T-helper 1 cell treated with Interleukin-12 subunit alpha and Interleukin-12 subunit beta and Interleukin-4 antibody, amounts not matched to agents 30 μg/mL and 1 μg/mL, for 36 hours (primary cell): ENCODE measurements at regions not wholly inside any gene's neighbourhood (a gene's known extent, or its start where the extent isn't known, plus 50 kb on each side); places are given as distances from the start of the nearest gene placed in this dataset.

Experiments used
- H3K27ac Mint-ChIP-seq: one replicate; pipeline ENCODE4 v1.8.0; 2021; ENCODE audit warnings: mild to moderate bottlenecking, mixed read lengths
- H3K27me3 Mint-ChIP-seq: one replicate; pipeline ENCODE4 v1.8.0; 2021; ENCODE audit warnings: low read depth, mixed read lengths
- H3K36me3 Mint-ChIP-seq: one replicate; pipeline ENCODE4 v1.8.0; 2021; ENCODE audit warnings: low read depth, mixed read lengths
- H3K4me1 Mint-ChIP-seq: one replicate; pipeline ENCODE4 v1.8.0; 2021; ENCODE audit warnings: low read depth, mixed read lengths
- H3K4me3 Mint-ChIP-seq: one replicate; pipeline ENCODE4 v1.8.0; 2021; ENCODE audit warnings: mild to moderate bottlenecking, moderate library complexity, mixed read lengths
- H3K9me3 Mint-ChIP-seq: one replicate; pipeline ENCODE4 v1.8.0; 2021; ENCODE audit warnings: mixed read lengths

DNA sequence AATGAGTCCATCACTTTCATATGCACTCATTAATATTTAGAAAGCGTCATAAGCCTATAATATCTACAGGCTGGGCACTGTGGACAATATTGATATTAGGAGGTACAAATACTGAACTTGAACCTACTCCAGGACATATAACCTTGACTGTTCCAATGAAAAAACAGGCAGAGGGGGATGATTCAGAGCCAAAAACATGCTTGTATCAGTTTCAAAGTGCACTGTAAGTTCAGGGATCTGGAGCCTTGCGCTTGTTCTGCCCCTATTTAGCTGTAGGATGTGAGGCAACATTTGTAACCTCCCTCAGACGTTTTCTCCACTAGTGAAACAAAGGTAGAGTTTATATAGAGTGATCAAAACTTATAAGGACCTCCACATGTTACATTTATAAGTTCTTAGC, 246.1 kb upstream of the GYPC start:
- Mint-ChIP-seq H3K27ac (no peak overlapping the region), H3K27me3 (peaks cover 11% of the 10 kb centered on the region), H3K9me3 (peaks cover 6% of the 10 kb centered on the region), H3K36me3 (peaks cover 2% of the 10 kb centered on the region), H3K4me3 (no peak overlapping the region), H3K4me1 (peaks cover 8% of the 10 kb centered on the region)

DNA sequence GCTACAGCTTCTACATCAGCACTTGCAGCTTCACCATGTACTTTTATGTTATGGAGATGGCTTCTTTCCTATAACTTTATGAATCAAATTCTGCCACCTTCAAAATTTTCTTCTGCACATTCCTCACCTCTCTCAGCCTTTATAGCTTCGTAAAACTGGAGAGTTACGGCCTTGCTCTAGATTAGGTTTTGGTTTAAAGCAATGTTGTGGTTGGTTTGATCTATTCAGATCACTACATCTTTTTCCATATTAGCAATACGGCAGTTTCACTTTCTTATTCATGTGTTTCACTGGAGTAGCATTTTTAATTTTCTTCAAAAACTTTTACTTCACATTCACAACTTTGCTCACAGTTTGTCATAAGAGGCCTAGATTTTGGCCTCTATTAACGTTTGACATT, 242.9 kb upstream of the GYPC start:
- H3K9me3 Mint-ChIP-seq = peaks cover 9% of the 10 kb centered on the region
- peaks cover 8% of the 10 kb centered on the region for H3K4me1 Mint-ChIP-seq
- peaks cover 2% of the 10 kb centered on the region for H3K36me3 Mint-ChIP-seq
- H3K4me3 Mint-ChIP-seq = no peak overlapping the region
- no peak overlapping the region for H3K27ac Mint-ChIP-seq
- H3K27me3 Mint-ChIP-seq = peaks cover 19% of the 10 kb centered on the region

DNA sequence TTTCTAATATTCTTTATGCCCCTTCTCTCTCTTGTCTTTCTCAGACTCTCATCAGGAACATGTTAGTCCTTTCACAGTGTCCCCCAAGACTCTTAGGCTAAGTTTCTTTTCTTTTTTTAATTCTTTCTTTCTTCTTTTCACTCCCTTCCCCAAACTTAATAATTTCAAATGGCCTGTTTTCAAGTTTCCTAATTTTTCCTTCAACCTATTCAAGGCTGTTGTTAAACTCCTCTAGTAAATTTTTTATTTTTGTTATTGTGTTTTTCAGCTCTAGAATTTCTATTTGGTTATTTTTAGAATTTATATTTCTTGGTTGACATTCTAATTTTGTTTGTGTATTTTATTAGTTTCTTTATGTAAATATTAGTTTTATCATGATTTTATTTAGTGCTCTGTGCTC, 236.6 kb upstream of the GYPC start:
- Mint-ChIP-seq H3K36me3 (no peaks in the 10 kb centered on the region), H3K4me1 (no peaks in the 10 kb centered on the region), H3K4me3 (no peak overlapping the region), H3K9me3 (peaks cover 16% of the 10 kb centered on the region), H3K27ac (no peak overlapping the region), H3K27me3 (peaks cover 8% of the 10 kb centered on the region)

DNA sequence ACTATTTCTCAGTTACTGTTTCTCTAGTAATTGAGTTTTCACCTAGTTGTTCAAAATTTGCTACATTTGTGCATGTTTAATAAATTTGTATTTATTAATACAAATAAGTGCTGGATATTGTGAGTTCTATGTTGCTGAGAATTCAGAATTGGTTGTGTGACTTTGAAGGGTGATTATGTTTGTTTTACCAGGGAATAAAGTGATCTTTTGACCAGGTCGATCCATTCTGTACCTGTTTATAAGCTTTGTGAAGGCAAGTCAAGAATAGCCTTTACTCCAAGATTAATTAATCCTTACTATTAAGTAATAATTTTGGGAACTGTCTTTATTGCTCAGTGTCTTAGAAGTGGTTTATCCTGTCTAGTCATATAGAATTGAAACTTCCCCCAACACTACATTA, 230.0 kb upstream of the GYPC start:
- H3K27me3 Mint-ChIP-seq = peaks cover 3% of the 10 kb centered on the region
- no peak overlapping the region for H3K4me3 Mint-ChIP-seq
- no peaks in the 10 kb centered on the region for H3K4me1 Mint-ChIP-seq
- H3K9me3 Mint-ChIP-seq = peaks cover 3% of the 10 kb centered on the region
- no peak overlapping the region for H3K27ac Mint-ChIP-seq
- no peaks in the 10 kb centered on the region for H3K36me3 Mint-ChIP-seq

DNA sequence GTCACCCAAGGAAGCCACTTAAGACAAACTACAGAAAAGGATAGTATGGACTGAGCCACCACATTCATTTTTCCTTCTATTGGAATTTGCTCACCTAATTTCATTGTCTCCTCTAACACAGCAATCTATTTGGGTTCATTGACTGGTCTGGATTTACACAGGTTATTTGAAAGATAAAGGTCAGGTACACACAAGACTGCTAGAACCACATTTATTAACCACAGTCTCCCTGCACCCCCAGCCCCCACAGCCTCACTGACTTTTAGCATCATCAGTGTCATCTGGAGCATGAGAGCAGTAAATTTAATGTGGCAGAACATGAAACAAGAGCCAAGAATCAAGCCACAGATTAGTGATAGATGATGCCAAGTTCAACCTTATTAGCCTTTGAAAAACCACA, 226.9 kb upstream of the GYPC start:
- Mint-ChIP-seq H3K4me1 (no peaks in the 10 kb centered on the region), H3K9me3 (no peaks in the 10 kb centered on the region), H3K4me3 (no peak overlapping the region), H3K36me3 (no peaks in the 10 kb centered on the region), H3K27me3 (peaks cover 3% of the 10 kb centered on the region), H3K27ac (no peak overlapping the region)

DNA sequence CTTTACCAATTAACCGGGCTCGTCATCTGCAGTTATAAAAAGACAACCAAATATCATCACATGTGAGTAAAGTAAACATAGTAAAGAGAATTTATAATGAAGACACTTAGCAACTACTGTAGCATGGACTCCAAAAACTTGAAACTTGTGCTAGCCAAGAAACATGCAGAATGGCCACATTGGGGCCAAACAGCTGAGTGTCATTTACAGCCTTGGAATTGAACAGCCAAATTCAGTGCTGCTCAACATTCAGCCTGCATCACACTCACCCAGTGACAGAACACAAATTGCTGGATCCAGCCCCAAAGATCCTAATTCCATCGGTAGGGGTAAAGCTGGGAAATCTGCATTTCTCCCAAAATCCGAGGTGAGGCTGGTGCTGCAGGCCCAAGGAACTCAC, 224.8 kb upstream of the GYPC start:
- no peaks in the 10 kb centered on the region for H3K36me3 Mint-ChIP-seq
- H3K27ac Mint-ChIP-seq = no peak overlapping the region
- no peaks in the 10 kb centered on the region for H3K4me1 Mint-ChIP-seq
- no peak overlapping the region for H3K4me3 Mint-ChIP-seq
- H3K27me3 Mint-ChIP-seq = peaks cover 3% of the 10 kb centered on the region
- no peaks in the 10 kb centered on the region for H3K9me3 Mint-ChIP-seq

DNA sequence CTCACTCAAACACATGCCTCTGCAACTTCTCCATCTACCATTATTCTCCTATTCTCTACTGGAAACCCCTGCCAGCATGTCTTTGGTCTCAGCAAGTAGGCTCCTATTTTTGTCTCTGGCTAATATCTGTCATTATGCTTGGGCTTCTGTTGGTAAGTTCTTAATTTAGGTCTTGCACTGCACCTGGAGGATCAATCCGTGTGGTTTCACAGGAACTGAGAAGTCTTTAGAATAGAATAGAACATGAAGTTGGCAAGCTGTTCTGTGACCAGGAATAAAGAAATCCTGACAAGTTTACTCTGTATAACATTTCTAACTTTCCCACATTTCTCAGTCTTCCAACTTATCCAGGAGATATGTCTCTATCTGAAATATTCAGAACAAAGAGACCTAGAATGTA, 219.5 kb upstream of the GYPC start:
- H3K4me3 Mint-ChIP-seq = no peak overlapping the region
- H3K27ac Mint-ChIP-seq = no peak overlapping the region
- no peaks in the 10 kb centered on the region for H3K4me1 Mint-ChIP-seq
- no peaks in the 10 kb centered on the region for H3K36me3 Mint-ChIP-seq
- H3K9me3 Mint-ChIP-seq = no peaks in the 10 kb centered on the region
- no peaks in the 10 kb centered on the region for H3K27me3 Mint-ChIP-seq

DNA sequence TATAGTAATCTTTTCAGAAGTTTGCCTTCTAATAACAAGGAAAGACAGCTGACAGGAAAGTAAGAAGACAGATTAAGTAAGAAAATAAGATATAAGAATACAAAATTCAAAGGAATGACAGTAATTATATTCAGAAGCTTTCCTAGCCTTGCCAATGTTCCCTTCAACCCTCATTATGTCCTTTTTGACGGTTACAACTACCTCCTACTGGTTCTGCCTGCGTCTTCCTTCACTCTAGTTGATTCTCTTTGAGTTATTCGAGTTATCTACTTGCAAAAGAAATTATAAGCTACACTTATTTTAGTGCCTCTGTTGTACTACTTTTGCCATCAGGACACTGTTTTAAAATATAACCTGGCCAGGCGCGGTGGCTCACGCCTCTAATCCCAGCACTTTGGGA, 218.9 kb upstream of the GYPC start:
- no peak overlapping the region for H3K27ac Mint-ChIP-seq
- H3K27me3 Mint-ChIP-seq = no peaks in the 10 kb centered on the region
- no peaks in the 10 kb centered on the region for H3K9me3 Mint-ChIP-seq
- no peak overlapping the region for H3K4me3 Mint-ChIP-seq
- H3K36me3 Mint-ChIP-seq = no peaks in the 10 kb centered on the region
- H3K4me1 Mint-ChIP-seq = no peaks in the 10 kb centered on the region

DNA sequence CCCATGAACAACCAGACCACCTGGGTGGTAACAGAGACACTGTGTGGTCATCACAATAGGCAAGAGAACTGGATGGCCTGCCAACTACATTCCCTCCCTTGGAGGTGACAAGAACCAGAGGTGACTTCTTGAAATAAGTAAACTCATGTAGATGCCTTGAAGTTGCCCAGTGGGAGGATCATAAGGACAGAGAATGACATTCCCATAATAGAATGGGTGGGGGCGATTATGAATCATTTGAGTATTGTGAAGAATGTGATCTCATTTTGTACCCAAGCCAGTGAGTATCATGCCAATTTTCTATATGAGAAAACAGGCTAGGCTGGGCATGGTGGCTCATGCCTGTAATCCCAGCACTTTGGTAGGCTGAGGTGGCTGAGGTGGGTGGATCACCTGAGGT, 211.4 kb upstream of the GYPC start:
- no peak overlapping the region for H3K4me3 Mint-ChIP-seq
- no peaks in the 10 kb centered on the region for H3K36me3 Mint-ChIP-seq
- no peaks in the 10 kb centered on the region for H3K4me1 Mint-ChIP-seq
- no peak overlapping the region for H3K27ac Mint-ChIP-seq
- no peaks in the 10 kb centered on the region for H3K9me3 Mint-ChIP-seq
- peaks cover 3% of the 10 kb centered on the region for H3K27me3 Mint-ChIP-seq

DNA sequence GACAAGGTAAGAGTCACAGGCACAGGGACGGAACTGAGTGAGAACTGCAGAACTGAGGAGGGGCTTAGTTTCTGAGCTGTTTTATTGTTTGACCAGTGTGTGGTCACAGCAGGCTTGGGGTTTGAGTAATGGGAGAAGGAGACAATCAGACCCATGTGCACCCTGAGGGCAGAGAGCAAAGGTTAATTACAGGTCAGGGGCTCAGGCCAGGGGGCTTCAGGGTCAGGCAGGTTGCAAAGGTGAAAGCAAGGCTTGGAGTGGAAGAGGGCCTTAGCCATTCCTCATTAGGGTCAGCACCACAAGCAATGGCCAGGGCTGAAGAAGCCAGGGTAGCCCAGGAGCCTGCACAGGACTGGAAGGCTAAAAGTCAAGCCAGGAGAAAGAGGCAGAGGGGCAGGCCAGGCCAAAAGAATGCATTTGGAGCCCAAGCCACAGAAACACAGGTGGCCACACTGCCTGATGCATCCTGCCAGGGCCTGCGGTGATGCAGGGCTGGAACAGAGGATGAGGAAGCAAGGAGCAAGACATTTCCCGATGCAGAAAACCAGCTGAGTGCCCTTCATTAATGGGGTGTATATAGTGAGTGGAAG, 209.8 kb upstream of the GYPC start:
- Mint-ChIP-seq H3K4me3 (no peak overlapping the region), H3K4me1 (no peaks in the 10 kb centered on the region), H3K27me3 (peaks cover 3% of the 10 kb centered on the region), H3K27ac (no peak overlapping the region), H3K36me3 (no peaks in the 10 kb centered on the region), H3K9me3 (no peaks in the 10 kb centered on the region)

DNA sequence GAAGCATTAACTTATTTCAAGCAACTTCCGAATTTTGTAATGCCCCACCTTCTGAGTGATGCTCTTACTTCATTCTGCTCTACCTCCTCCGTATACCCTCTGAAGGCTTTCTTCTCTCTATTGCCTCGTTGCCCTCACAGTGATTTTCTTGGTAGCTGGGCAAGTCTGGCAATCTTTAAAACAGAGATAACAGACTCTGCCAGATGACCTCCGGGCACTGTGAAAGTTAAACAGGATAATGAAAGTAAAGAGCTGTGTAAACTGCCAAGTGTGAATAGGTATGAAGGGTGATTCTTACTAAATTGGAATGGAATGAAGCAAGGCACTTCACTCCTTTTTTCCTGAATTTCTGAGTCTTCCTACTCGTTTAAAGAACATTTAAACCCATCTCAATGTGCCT, 207.3 kb upstream of the GYPC start:
- H3K36me3 Mint-ChIP-seq = no peaks in the 10 kb centered on the region
- H3K4me3 Mint-ChIP-seq = no peak overlapping the region
- peaks cover 3% of the 10 kb centered on the region for H3K27me3 Mint-ChIP-seq
- H3K27ac Mint-ChIP-seq = no peak overlapping the region
- H3K4me1 Mint-ChIP-seq = no peaks in the 10 kb centered on the region
- no peaks in the 10 kb centered on the region for H3K9me3 Mint-ChIP-seq

DNA sequence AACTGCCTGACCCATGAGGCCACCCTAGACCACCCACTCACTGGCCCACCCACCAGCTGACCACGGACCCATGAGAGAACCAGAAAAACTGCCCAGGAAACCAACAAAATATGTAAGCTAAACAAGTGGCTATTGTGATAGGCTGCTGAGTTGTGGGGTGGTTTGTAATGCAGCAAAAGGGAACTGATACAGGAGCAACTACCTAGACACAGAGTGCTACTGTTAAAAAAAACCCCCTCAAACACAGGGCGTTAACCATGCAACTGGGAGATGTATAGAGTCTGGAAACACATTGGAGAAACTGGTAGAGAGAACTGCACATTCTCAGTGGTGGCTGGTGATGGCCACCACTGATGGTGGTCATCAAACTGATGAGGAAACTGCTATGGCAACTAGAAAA, 206.3 kb upstream of the GYPC start:
- Mint-ChIP-seq H3K4me3 (no peak overlapping the region), H3K4me1 (no peaks in the 10 kb centered on the region), H3K9me3 (no peaks in the 10 kb centered on the region), H3K27me3 (peaks cover 3% of the 10 kb centered on the region), H3K27ac (no peak overlapping the region), H3K36me3 (no peaks in the 10 kb centered on the region)

DNA sequence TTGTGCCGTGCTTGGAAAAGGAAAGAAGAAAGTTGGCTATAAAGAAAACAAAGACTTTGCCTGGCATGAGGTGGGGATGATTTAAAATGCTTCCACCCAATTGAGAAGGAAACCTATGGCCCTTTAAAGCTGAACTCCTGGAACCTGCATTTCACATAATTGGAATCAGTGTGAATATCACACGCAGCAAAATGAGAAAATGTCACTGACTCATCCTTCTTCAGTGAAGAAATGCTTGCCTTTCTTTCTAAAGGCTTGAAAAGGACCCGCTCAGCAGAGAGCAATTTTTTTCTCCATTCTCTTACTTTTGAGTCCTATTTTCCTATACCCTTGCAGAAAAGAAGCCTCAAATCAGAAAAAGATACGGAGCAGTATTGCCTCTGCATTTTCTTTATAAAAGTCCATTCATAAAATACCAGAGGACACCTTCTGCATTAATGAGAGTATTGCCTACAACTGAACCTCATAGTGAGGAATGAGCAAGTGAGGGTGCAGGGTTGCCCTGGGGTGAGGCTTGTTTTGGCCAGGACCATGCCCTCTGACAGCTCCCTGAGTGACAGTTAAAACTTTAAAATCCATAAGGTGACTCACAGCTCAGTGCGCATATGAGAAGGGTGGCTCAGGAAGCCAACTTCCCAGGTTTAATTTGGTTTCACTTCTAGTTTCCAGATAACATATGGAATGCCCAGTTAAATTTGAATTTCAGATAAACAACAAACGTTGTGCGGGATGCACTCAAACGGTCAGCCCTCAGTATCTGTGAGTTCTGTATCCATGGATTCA, 191.9 kb upstream of the GYPC start:
- no peak overlapping the region for H3K27ac Mint-ChIP-seq
- H3K4me1 Mint-ChIP-seq = peaks cover 4% of the 10 kb centered on the region
- no peaks in the 10 kb centered on the region for H3K36me3 Mint-ChIP-seq
- no peak overlapping the region for H3K4me3 Mint-ChIP-seq
- H3K9me3 Mint-ChIP-seq = no peaks in the 10 kb centered on the region
- H3K27me3 Mint-ChIP-seq = no peaks in the 10 kb centered on the region

DNA sequence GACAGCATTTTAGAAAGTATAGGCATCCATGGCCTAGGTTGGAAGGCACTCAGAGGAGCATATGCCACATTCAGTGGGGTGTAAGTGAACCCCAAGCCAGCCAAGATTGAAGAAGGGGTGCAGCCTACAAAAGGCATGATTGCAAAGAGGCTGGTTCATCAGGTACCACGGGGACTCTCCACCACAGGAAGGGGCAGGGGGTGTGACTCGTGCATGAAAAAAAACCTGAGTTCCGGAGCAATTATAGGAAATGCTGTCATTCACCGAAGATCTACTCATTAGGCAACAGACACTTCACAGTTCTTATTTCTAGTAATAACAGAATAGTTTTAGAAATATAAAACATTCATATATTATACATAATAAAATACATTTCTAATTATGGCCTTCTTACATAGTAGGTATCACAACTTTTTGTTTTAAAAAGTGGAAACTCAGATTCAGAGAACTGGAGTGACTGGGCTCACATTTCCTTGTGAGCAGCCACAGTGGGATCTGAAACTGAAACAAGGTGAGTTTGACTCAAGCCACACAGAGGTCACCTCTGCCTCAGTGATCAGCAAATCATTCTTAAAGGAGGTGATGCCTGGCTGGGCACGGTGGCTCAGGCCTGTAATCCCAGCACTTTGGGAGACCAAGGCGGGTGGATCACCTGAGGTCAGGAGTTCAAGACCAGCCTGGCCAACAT, 188.4 kb upstream of the GYPC start:
- Mint-ChIP-seq H3K9me3 (no peaks in the 10 kb centered on the region), H3K27ac (no peak overlapping the region), H3K27me3 (no peaks in the 10 kb centered on the region), H3K4me3 (no peak overlapping the region), H3K4me1 (peaks cover 4% of the 10 kb centered on the region), H3K36me3 (no peaks in the 10 kb centered on the region)

DNA sequence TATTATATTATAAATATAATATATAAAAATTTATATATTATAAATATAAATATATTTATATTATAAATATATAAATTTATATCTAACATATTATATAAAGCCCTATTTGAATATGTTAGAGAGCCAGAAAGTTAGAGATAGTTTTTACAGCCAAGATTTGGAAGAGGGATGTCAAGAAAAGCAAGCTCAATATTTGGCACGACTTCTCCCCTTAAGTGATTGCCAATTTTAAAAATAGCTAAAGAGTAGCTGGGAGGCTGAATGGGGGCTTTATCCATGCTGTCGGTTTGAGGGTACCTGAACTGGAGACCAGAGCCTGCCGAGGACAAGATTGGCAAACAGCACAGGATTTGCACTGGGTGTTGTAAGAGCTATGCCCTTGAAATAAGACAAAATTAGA, 180.9 kb upstream of the GYPC start:
- no peak overlapping the region for H3K27ac Mint-ChIP-seq
- H3K4me3 Mint-ChIP-seq = no peak overlapping the region
- H3K9me3 Mint-ChIP-seq = no peaks in the 10 kb centered on the region

More for the DNA sequence above, 180.9 kb upstream of the GYPC start:
- no peaks in the 10 kb centered on the region for H3K36me3 Mint-ChIP-seq
- no peaks in the 10 kb centered on the region for H3K4me1 Mint-ChIP-seq
- H3K27me3 Mint-ChIP-seq = no peaks in the 10 kb centered on the region
